NB4 (cell line): ENCODE measurements at regions not wholly inside any gene's neighbourhood (a gene's known extent, or its start where the extent isn't known, plus 50 kb on each side); places are given as distances from the start of the nearest gene placed in this dataset.

Source experiments
- CTCF ChIP-seq: IDR thresholded peaks from one replicate; pipeline ENCODE4 v1.5.1; 2012; ENCODE audit warnings: low read depth, low read length
- POLR2A ChIP-seq: IDR thresholded peaks from 2 replicates; pipeline ENCODE4 v1.6.1; 2011; ENCODE audit warnings: mild to moderate bottlenecking; ENCODE audit not compliant: insufficient read length; ENCODE audit errors: extremely low read depth

GRCh38 chr2:204145791-204146190, 209.2 kb downstream of the ICOS start:
- TF ChIP-seq POLR2A (no peak), CTCF (no peak)
